Stimulated activated CD4-positive, alpha-beta T cell treated with anti-CD3 and anti-CD28 coated beads, Interleukin-2, amount 100 ng/mL, for 24 hours (primary cell): ENCODE measurements at regions not wholly inside any gene's neighbourhood (a gene's known extent, or its start where the extent isn't known, plus 50 kb on each side); places are given as distances from the start of the nearest gene placed in this dataset.
"Not testable (repeated sequence)": the region's sequence is repeated elsewhere in the genome, so short reads cannot be mapped to it uniquely, and the experiment has no call there.

Experiments used
- DNase-seq, 2 donors: peaks; one replicate each; pipeline ENCODE4 v3.0.0-alpha.2; 2020

GRCh38 chr17:30731210-30732132, 93.0 kb downstream of the CRLF3 start:
- peak; percentile 86 to 88 for DNase-seq

- DNase-seq = not testable (repeated sequence)
Observed at GRCh38 chr17:30730837-30731209, 93.7 kb downstream of the CRLF3 start.

- peak in 1 of 2 donors; percentile 16 for DNase-seq
Observed at GRCh38 chr17:30730171-30730836, 94.2 kb downstream of the CRLF3 start.

- peak in 1 of 2 donors; percentile 13 for DNase-seq
Observed at GRCh38 chr17:30729471-30730170, 94.9 kb downstream of the CRLF3 start.

GRCh38 chr17:30727517-30727916, 97.0 kb downstream of the CRLF3 start:
- peak in 1 of 2 donors; percentile 14 for DNase-seq

GRCh38 chr17:30726734-30727133, 97.8 kb downstream of the CRLF3 start:
- peak in 1 of 2 donors; percentile 14 for DNase-seq

- DNase-seq = not testable (repeated sequence)
Observed at GRCh38 chr17:30726310-30726709, 98.2 kb downstream of the CRLF3 start.

GRCh38 chr17:30724034-30724650, 100.3 kb downstream of the CRLF3 start:
- not testable (repeated sequence) for DNase-seq

GRCh38 chr17:30722114-30722780, 102.2 kb downstream of the CRLF3 start:
- not testable (repeated sequence) for DNase-seq

- DNase-seq = not testable (repeated sequence)
Observed at GRCh38 chr17:30720971-30721370, 103.5 kb downstream of the CRLF3 start.

GRCh38 chr17:30720013-30720471, 104.5 kb downstream of the CRLF3 start:
- DNase-seq = no peak

GRCh38 chr17:30719131-30719973, 105.1 kb downstream of the CRLF3 start:
- DNase-seq = peak; percentile 86

GRCh38 chr17:30718691-30719090, 105.8 kb downstream of the CRLF3 start:
- DNase-seq = peak in 1 of 2 donors; percentile 10

GRCh38 chr17:30718099-30718447, 106.4 kb downstream of the CRLF3 start:
- not testable (repeated sequence) for DNase-seq

GRCh38 chr17:30717291-30718098, 107.0 kb downstream of the CRLF3 start:
- DNase-seq = no peak

- no peak for DNase-seq
Observed at GRCh38 chr17:30716461-30717290, 107.8 kb downstream of the CRLF3 start.

GRCh38 chr17:30714825-30715622, 109.5 kb downstream of the CRLF3 start:
- peak; percentile 49 to 57 for DNase-seq

GRCh38 chr17:30713805-30714204, 110.7 kb downstream of the CRLF3 start:
- DNase-seq = not testable (repeated sequence)
